GM21786 (cell line): ENCODE measurements at regions not wholly inside any gene's neighbourhood (a gene's known extent, or its start where the extent isn't known, plus 50 kb on each side); places are given as distances from the start of the nearest gene placed in this dataset.

Experiments used
- ATAC-seq: cut with Tn5 transposase; IDR thresholded peaks from one replicate; pipeline ENCODE4 v1.9.1; 2021; ENCODE audit not compliant: unreplicated experiment

DNA sequence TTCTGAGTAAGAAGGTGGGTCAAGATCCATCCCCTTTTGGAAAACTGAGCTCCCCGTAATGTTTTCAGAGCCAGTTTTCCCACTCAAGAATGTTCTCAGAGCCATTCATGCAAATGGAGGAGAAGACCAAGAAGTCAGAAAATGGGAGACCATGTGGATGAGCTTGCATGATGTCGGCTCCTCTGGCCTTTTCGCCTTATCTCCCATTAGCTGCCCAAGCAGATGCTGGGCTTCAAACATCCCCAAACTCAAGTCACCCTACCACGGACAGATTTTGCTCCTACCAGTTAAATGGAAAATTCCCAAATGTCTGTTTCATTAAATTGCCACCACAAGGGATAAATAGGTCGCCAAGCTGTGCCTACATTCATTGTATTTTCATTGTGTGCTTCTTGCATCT is 161.4 kb downstream of the ICE1 start:
- ATAC-seq: no peak

DNA sequence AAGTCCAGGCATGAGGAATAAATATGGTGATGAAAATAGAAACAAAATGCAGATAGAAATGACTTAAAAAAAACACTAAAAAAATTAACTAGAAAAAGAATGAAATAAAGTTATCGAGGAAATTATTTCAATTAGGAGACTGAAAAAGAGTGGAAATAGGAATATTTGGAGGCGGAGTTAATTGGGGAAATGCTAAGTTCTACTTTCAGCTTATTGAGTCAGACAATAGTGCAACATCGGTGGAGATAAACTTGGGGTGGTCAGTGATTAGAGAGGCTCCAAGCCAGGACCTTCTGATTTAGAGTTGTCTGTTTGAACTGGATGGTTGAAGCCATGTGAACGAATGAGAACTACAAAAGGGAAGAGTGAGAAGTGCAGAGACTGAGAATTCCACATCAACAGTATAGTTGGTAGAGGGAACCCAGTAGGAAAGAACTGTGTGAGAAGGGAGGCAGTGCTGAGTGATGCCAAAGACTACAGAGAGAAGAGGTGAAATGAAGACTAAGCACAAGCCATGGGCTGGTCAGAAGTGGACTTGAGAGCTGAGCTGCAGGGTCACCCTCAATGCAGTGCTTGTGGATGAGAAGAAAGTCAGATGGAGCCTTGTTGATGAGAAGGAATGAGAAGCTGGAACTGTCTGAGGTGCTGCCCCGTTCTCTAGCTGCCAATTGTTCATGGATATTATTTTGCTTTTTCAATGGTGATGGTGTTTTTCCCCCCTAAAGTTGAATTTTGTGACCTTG is 160.7 kb downstream of the ICE1 start:
- ATAC-seq: no peak

DNA sequence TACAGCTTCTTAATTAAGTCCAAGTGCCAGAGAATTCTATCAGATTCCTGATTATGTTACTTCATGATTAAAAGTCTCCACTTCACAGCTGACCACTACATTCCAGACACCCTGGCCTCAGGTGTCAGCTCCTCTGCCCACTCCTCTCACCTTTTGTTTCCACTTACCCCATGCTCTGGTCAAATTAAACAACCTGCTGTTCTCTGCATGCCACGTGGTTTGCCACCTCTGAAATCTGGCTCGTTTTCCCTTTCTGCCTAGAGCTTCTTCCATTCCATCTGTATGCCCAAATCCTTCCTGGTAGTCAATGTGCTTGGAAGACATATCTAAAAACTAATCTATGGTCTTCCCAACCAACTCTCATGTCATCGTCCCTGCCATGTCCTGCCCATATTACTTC is 158.6 kb downstream of the ICE1 start:
- ATAC-seq: no peak

DNA sequence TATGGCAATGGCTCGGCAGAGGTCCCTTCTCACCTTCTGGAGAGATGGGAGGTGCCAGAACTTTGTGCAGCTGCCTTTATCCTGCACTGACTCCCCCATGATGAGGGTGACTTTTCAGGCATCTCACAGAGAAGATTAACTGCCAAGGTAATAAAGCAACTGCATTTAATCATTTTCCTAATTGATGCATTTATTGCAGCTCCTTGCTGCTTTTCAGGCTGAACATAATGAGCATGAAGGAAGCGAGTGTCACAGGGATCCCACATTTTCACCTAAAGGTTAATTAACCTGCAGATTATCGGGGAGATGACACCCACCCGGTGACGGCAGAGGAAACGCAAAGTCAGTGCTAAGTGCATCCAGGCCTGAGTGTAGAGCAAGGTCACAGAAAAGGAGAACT is 154.3 kb downstream of the ICE1 start:
- ATAC-seq: no peak

DNA sequence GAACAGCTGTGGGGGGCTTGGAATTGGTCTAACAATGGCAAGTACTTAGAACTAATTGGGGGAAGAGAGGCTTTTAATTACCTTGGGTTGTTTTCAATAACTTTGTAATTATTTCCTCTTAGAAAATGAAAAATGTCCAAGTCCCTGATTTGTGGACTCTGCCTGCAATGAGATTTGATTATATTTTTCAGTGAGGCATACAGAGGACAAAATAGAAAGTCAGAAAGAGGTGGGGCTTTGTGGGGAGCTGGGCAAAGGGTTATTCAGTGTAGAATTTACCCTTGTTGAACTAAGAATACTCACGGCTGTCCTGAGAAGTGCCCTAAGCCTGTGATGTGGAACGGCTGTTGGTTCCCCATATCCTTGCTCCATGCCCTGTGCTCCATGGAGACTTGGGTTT is 153.0 kb downstream of the ICE1 start:
- no peak for ATAC-seq

DNA sequence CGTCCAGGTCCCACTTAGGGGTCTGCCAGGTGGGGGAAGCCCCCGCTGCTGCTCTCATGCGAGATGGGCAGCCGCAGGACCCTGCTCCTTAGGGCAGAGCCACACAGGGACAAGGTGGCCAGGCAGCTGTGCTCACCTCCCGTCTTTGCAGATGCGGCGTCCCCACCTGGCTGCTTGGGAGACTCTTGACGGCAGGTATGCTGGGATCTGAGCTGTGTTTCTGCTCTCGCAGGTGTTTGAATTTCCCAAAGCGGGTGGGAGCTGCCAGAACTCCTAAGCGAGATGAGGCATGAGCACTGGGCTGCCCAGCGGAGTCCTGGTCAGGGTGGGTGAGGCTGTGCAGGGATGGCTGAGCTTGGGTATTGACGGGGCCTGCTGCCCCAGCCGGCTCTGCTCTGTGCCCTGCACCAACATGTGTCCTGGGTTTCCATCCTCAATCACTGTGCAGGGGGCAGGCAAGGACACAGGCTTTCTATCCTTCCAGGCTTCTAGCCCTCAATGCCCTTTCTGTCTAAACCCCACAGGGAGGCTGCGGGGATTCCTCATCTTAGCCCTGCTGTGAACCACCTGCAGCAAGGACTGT is 151.4 kb downstream of the ICE1 start:
- no peak for ATAC-seq

DNA sequence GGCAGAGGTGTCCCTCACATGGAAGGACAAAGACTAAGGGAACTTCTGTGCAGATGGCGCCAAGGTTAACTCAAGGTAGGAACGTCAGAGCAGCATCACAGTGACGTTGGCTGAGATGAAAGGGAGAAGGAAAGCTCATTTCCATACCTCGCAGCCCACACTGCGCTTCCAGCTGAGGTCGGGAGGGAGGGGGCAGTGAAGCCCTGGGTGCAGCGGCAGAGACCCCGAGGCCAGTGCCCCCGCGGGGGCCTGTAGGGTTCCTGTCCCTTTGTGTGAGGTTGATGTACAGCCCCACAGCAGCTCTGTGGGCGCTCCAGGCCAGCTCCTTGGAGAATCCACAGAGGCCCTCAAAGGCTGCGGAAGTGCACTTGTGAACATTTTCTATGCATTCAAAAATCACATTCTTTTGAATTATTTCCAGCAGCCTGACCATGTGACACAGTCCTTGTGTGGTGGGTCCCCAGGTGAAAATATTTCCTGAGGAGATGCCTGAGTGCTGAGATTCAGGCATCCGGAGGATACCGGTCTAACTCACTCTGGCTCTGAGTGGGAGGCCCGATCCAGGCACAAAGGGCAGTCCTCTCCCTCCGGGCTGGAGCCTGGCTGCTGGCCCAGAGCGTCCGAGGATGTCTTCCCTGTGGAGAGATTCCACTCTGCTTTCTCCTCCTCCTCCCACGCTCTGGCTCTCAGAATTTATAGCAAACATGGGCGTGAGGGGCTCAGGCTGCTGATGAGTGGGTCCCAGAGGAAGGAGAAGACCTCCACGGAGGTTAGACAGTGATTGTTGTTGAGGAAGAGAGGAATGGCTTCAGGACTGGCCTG is 150.7 kb downstream of the ICE1 start:
- ATAC-seq: no peak

DNA sequence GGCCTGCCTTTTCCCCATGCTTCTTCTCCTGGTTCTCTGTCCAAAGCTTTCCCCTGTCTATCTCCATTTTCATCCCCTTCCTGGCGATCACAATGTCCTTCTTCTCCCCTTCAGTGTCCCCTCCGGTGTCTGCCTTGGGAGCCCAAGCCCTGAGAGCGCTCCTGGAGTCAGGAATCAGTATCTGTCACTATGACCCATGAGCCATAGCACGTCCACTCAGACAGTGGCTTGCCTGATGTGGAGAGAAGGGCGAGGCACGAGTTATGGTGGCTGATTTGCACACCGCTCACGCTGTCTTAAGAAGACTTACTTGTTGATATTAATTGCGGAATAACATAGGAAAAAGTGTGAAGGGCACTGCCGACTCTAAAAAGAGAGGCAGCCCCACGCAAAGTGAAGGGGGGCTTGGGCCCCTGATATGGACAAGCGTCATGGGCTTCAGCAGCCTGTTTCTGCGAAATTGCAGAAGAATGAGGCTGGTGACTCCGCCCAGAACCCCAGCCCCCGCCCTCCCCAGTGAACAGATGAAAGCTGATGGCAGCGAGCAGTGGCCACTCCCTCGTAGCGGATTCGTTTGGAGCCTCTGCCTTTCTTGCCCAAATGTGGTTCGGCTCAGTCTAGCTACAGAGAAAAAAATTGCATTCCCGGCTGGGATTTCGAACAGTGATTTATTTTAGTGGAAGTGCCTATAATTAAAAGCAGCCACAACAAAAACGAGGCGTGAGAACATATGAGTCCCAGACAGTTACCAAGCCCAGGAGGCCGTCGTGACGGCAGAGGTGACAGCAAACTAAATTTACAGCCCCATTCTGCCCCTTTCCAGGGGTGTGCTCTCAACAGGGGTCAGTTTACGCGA is 149.8 kb downstream of the ICE1 start:
- no peak for ATAC-seq

DNA sequence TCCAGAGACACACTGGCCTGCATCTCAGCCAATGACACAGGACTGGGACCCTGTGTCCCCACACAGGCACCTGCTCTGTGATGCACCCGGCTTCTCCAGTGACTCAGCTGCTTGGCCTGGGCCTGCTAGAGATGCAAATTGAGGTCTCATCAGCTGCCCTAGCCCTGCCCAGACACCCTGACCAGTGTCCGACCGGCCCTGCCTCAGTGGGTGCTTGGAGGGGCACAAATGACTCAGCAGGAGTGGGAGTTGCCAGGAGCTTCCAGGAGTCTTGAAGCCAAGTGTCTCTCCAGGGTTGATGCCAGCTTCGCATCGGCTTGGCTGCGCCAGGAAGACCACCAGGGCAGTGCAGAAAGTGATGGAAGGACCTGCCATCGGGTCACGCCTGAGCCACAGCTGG is 148.2 kb downstream of the ICE1 start:
- no peak for ATAC-seq

DNA sequence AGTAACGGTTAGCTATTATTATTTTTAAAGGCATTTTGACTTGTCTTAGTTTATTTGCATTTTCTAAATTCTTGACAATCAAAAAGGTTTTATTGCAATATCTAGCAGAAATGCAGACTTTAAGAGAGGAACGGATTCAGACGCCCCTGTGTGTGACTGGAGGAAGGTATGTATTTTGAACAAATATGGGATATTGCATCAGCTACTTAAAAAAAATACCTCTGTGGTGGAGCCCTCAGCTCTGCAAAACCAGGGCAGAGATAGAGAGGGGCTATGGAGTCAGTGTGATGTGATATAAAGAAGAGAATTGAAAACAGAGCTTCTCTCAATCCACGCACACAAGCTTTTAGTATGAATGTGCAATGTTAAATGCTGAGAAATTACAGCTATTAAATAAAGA is 142.4 kb downstream of the ICE1 start:
- ATAC-seq: no peak

DNA sequence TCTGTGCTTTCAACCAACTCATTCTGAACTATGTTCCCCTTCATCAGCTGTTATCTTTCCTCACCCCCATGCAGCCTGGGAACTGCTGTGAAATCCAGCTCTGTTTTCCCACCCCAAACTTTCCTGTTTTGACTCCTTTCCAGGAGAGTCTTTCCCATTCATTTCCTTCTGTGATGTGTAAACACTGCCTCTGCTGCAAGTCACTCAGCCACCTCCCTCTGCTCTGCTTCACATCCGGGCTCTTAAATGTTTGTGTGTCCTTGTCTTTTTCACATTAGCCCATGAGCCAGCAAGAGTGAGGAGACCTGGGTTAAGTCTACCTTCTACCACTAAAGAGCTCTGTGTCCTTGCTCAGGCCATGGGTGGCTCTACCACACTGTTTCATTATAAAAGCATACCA is 137.5 kb downstream of the ICE1 start:
- no peak for ATAC-seq

DNA sequence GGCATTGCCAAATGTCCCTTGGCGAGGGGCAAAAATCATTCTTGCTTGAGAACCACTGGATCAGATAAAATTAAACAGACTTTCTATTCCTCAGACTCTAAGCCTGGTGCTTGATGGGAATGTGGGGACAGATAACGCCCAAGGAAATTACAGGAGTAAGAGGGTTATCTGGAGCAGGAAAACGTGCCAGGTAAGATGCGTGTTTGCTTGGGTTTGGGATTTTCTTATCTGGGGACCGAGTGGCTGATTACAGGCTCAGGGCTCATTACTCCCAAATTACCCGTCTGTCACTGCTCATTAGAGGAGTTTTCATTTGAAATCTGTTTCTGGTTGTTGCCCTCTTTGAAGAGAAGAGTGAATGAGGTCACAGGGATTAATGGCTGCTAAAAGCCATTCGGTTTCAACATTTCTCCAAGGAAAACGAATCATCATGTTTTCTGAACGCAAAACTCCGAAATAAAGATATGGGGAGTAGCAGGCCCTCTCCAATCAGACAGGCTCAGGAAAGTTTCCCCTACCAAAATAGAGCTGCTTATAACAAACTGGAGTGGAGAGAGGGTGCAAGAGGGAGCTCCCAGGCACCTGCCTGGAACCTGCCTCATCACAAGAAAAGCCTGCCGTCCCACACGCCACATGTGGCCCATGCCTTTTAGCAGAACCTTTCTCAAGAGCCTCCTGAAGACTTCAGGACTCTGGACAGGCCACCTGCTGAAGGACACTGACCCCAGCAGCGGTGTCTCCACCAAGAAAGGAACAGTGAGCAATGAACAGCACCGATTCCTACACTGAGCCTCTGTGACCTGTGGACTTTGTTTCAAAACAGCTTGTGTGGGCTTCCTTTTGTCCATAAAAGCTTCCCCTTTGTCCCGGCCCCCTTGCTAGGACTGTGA is 136.4 kb downstream of the ICE1 start:
- ATAC-seq: no peak

DNA sequence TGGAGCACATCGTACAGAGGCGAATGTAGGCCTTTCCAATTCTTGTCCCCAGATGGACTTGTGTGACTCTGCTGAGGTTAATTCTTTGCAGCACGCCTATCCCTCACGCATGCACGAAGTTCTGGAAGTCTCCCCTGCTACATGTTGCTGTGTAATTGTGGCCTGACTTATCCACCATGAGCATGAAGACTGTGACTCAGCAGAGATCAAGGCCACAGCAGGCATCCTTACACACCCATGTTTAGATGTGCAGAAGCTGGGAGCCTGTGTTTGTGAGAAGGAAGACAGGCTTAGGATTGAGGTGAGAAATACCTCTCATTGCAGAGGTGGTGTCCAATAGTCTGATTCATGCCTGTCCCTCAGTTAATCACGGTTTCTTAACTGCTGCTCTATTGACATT is 135.6 kb downstream of the ICE1 start:
- ATAC-seq: no peak

DNA sequence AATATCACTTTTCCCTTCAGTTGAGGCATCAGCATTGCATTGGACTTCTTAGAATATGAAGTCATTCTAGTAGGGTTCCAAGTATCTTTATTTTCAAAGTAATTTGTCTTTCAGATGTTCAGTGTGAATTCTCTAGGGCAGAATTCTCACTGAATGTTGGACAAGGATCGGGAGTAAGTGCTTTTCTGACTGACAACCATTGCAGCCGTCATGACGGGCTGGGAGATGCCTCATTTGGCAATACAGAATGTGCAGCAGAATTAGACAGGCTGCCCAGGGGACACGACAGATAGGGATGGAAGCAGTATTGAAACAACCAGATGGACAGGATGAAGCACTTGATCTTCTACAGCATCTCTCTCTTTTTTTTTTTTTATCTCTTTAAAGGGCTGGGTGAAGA is 129.0 kb downstream of the ICE1 start:
- no peak for ATAC-seq

DNA sequence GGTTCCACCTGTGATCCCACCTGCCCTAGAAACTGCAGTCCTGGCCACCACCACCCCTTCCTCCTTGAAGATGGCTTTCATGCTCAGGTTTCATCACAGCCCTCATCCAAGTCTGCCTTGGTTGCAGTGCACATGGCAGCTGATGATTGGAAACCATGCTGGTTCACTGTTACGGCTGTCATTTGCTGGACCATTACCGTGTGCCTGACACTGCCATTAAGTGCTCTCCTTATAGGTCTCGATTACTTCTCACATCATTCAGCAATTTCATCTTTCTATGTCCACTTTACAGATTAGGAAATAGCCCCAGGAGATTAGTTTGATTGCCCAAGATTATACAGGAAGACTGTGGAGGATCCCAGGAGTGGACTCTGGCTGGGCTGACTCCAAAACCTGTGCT is 123.9 kb downstream of the ICE1 start:
- ATAC-seq: no peak

DNA sequence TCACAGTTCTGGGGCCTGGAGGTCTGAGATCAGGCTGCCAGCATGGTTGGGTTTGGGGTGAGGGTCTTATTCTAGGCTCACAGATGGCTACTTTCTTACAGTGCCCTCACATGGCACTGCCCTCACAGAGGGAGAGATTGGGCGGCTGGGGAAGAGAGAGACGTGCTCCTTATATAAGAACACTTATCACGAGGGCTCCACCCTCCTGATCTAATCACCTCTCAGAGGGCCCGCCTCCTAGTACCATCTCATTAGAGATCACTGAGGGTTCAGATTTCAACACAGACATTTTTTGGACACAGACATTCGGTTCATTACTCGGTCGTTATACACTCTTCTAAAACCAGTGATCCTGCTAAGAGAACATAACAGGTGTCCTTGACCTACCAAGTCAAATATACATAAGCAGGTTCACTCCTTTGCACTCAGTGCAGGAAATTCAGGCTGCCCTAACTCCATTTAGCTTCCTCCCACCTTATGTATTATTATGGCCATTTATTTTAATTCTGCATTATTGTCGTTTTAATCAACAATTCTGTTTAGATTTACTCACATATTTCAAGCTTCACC is 121.7 kb downstream of the ICE1 start:
- no peak for ATAC-seq

DNA sequence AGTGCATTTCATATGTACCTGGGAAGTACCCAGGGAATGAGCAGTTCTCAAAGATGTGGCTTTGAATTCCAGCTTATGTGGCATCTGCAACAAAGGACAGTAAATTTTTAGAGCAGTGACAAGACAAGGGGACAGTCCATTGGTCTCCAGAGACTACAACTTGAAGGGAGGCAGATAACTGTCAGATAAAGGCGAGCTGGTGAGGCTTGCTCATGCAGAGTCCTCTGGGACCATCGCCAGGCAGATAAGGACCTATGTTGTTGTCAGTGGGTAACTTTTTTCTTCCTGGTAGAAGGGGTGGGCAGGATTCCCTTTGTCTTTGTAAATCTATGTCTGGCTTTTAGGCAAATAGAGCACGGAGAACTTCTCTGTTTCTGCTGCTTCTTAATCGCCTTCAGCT is 120.2 kb downstream of the ICE1 start:
- ATAC-seq: no peak

DNA sequence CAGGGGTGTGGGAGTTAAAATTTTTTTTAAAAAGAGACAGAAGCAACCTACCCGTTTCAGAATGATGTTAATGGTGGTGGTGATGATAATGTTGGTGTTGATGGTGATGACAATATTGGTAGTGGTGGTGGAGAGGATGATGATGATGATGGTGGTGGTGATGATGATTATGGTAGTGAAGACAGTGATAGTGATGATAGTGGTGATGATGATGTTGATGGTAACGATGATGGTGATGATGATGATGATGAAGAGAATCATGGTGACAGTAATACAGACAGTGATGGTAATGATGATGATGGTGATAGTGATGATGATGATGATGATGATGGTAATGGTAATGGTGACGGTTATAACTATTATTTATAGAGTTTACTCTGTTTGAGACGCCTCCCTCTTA is 117.6 kb downstream of the ICE1 start:
- no peak for ATAC-seq
